DLD1 (cell line): ENCODE measurements at regions not wholly inside any gene's neighbourhood (a gene's known extent, or its start where the extent isn't known, plus 50 kb on each side); places are given as distances from the start of the nearest gene placed in this dataset.

ENCODE experiments used
- in situ Hi-C: cut with HindIII; loops from 2 replicates; pipeline ENCODE4 v1.10.0; 2017; ENCODE audit warnings: low sequenced_read_pairs

DNA sequence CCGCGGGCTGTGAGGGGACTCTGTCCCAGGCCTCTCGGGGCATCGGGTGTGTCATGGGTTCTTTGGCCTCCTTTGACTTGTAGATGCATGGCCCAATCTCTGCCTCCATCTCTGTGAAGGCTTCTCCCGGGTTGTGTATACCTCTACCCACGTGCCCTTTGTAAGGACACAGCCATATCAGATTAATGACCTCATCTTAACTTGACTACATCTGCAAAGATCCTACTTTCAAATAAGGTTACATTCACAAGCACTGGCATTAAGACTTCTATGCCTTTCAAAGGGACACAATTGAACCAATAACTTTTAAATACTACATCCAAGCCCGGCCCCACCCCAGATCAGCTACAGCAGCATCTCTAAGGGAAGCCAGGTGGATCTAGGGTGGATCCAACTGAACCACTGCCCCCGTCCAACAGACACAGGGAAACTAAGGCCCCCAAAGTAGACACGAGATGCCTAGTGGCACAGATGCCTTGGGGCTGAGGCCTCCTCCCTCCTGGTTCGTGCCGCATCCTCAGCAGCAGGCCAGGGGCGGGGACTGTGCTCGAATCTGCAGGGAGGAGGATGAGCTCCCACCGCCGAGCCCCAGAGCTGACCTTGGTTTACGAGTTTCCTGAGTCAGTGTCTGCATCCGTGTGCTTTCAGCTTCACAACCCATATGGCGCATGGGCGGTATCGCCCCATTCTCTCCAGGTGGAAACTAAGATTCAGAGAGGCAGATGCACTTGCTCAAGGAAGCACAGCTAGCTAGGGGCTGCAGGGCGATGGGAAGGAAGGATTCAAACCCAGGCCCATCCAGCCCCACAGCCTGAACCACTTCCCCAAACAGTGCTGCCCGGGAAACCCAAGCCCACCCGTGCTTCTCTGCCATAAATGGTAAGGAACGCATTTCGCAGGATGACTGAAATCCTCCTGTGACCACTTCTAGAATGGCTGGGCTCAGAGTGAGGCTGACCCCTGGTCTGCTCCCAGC is 353.3 kb downstream of the C16orf95 start:
- in situ Hi-C loops: no loop called here

DNA sequence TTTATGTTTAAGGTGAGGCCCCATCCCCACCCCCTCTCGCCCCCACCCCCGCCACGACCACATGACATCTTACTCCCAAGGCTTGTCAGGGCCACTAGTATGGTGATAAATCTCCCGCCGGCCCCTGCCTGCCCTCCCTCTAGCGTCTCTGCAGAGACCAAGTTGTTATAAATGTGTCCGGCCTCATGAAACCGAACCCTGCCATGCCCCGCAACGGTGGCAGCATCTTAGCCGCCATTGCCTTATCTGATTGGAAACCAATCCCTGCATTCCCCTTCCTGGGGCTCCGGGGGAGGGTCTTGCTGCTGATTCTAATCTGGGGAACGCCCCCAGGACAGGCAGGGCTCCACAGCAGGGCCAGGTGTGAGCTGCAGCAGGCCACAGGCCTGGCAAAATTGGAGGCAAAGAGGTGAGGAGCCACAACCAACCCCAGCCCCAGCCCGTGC is 352.4 kb downstream of the C16orf95 start:
- in situ Hi-C loops: no loop called here

DNA sequence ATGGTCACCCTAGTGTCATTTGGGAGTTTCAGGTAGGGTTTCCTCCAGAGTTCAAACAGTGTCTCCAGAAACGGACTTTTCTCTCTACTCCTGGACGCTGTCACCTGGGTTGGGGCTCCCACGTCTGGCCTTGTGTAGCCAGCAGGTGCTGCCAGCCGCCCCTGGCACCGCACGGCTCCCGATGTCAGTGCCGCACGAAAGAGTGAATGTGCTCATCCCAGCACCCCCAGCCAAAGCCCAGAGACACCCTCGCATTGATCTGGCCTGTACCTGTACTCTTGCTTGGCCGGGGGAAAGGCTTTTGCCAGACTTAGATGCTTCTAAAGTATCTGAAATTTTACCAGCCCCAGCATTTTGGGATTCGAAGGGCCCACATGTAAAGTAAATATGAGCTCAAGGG is 351.9 kb downstream of the C16orf95 start:
- in situ Hi-C loops: no loop called here

DNA sequence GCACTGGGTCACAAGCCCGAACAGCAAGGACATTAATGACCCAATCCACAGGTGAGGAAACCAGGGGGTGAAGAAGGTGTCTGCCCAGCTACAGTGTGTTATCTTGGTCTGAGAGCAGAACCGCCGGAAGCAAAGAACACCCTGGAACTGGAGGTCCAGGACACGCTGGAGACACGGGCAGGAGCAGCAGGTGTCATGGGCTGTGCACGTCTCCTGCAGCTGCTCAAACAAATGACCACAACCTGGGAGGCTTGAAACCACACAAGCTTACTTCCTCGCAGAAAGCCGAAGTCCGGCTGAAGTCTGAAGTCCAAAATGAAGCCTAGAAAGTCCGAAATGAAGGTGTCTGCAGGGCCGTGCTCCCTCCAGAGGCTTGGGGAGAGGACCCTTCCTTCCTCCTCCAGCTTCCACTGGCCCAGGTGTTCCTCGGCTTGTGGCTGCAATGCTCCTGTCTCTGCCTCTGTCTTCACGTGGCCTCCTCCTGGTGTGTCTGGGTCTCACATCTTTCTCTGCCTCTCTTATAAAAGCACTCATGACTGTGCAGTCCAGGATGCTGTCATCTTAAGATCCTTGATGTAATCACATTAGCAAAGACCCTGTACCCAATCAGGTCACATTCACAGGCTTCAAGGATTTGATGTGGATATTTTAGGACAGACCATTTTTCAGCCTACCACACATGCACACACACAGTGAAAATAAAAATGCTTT is 351.2 kb downstream of the C16orf95 start:
- in situ Hi-C loops: no loop called here

DNA sequence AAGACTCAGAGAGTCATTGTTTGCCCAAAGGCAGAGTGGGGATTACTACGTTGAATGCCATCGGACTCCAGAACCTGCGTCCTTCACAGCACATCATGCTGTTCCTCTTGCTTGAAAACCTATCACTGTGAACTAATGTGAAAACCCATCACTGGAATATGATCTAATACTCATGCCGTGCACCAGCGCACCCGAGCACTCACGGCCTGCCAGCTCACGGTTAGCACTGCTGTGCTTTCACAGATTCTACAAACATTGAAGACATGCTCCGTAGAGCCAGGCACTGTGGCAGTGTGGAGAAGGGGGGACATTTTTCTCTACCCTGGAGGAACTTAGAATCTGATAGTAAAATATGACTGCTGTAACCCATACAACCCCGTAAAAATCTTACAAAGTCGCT is 350.4 kb downstream of the C16orf95 start:
- in situ Hi-C loops: no loop called here

DNA sequence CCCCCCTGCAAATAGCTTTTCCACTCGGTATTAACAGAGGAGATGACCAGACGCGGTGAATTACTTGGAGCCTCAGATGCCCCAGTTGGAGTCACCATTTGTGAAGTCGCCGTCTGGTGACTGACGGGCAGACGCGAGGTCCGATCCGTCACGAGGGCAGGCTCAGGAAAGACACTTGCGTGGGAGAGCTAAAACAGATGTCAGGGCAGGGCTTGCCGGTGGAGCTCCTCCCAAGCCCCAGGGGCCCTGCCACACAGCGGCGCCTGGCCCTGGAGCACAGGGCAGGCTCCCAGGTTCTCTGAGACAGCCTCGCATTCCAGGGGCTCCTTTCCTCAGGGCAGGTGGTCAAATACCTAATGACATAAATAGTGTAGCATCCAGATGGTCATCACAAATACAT is 348.3 kb downstream of the C16orf95 start:
- in situ Hi-C loops: no loop called here

DNA sequence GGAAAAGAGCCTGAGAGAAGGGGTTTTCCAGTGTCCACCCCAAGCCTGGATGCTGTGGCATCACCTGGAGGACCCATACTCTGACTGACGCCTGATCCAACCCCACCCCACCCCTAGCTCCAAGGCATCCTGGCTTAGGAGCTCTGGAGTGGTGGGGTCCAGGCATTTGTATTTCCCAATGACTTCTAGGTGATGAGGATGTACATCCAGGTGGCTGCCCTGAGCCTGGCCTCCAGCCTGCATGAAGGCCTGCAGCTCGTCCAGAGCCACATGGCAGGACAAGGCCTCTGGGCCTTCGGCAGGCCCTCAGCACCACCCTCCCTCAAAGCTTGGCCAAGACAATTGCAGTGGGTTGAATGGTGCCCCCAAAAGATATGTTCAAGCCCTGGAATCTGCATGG is 347.5 kb downstream of the C16orf95 start:
- in situ Hi-C loops: no loop called here

DNA sequence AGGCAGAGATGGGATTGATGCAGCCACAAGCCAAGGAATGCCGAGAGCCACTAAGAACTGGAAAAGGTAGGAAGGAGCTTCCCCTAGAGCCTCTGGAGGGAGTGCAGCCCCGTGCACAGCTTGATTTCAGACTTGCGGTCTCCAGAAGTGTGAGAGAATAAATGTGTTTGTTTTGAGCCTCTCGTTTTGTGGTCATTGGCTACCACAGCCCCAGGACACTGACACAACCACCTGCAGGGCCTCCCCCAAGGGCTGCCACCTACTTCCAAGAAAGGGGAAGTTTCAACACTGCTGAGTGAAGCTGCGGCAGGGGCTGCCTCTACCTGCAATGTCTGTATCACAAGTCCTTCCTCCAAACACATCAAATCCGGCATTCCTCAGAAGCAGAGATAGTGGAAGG is 346.9 kb downstream of the C16orf95 start:
- in situ Hi-C loops: no loop called here

DNA sequence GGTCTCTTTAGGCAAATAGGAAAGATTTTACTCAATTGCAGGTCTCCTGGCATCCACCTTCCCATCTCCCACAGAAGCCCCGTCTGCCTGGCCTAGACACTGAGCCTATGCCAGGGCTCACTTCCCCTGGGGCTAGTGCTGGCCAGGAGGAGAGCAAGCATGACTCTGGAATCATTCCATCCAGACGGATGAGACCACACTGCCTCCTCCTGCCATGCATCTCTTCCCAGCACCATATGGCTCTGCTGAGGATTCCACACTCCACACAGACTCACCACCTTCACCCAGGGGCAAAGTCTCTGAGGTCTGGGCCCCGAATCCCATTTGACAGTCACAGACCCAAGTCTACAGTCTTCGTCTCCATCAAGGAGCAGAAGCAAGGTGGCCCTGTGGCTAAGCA is 346.5 kb downstream of the C16orf95 start:
- in situ Hi-C loops: no loop called here

DNA sequence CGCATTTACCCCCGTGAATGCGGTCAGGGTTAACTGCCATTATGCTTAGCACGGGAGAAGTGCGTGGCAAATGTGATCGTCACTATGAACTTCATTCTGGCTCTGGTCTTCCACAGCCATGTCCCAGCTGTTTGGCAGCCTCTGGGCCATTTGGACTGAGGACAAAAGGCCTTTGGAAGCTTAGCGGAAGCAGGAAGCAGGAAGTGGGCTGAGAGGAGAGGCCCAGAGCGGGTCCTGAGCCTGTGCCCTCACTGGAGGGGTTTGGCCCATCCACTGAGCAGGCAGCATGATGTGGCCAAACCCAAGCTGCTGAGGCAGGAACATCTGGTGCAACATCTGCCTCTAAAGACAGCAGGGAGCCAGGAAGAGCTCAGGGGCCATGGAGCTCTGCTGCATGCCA is 345.9 kb downstream of the C16orf95 start:
- in situ Hi-C loops: no loop called here

DNA sequence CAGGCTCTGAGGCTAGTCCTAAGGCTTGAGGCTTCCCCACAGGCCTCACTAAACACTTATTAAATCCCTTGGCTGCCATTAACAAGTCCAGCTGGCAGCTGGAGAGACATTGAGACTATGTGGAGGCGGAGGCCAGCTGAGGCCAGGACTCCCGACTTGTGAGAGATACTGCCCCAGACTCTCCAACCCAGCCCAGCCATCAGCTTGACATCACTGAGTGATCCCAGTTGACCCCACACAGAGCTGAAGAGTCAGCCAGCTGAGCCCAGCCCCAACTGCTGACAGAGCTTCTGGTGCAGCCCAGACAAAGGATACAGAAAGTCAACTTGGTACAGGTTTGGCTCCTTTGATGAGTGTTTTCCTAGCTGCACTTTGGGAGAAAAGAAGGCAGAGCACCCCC is 343.1 kb downstream of the C16orf95 start:
- in situ Hi-C loops: no loop called here

DNA sequence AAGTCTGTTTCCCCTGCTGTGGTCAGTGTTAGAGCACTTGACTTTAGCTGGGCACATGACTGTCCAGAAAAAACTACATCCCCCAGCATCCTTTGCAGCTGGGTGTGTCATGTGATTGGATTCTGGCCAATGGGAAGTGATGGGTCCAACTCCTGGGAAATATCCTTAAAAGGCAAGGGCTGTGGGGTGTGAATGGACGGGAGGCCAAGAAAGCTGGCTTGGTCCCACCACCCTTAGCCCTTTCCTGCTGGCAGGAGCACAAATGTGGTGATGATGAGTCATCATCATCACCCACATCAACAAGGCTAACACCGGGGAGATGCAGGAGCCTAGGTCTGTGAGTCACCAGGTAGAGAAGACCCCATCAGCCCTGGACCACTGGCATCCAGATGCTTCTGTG is 341.7 kb downstream of the C16orf95 start:
- in situ Hi-C loops: no loop called here

DNA sequence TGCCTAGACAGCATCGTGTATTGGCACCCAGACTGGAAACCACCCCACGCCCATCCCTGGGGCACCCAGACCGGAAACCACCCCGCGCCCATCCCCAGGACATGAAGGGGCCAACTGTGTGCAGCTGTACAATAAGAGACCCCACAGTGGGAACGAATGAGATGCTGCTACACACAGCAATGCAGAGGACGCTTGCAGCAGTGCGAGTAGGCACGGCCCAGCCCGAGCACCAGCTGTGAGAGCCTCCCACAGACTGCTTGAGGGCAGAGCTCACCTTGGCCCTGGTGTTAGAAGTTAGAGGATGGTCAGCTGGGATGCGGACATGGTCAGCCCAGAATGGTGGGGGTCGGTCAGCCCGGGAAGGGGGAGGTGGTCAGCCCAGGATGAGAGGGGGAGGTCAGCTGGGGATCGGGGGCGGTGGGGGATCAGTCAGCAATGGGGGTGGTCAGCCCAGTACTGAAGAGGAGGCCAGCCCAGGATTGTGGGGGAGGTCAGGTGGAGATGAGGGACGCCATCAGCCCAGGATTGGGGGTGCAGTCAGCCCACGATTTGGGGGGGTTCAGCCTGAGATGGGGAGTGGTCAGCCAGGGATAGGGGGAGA is 340.0 kb downstream of the C16orf95 start:
- in situ Hi-C loops: no loop called here

DNA sequence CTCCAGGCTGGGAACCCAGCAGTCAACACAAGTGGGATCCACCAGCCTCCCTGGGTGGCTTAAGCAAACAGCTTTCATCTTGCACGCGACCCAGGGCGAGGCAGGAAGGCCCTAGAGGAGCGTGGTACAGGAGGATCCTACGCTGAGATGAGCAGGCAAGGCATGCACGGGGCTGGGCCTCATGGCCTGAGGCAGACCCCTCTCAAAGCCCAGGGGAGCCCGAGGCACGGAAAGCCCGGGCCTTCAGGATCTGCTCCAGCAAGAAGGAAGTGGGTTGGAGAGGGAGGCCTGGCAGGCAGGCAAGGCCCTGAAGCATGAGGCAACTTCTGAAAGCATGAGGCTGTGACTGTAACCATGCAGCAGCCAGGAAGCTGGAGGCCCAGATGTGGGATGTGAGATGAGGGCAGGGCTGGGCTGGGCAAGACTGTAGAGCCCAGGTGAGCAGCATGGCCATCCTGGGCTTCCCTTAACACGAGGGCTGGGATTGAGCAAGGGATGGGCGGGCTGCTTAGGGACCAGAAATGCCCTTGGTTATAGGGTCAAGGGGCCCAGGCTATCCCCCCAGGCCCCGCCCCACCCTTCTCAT is 338.7 kb downstream of the C16orf95 start:
- in situ Hi-C loops: no loop called here

DNA sequence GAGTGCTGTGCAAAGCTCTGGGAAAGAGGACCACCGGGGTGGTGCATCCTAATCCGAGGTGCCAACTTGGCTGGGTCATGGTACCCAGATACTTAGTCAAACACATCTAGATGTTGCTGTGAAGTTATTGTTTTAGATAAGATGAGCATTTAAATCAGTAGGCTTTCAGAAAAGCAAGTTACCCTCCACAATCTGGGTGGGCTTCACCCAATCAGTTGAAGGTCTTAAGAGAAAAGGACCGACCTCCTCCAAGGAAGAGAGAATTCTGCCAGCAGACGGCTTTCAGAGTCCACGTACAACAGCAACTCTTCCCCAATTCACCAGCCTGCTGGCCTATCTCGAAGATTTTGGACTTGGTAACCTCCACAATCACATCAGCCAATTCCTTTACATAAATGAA is 338.1 kb downstream of the C16orf95 start:
- in situ Hi-C loops: no loop called here

DNA sequence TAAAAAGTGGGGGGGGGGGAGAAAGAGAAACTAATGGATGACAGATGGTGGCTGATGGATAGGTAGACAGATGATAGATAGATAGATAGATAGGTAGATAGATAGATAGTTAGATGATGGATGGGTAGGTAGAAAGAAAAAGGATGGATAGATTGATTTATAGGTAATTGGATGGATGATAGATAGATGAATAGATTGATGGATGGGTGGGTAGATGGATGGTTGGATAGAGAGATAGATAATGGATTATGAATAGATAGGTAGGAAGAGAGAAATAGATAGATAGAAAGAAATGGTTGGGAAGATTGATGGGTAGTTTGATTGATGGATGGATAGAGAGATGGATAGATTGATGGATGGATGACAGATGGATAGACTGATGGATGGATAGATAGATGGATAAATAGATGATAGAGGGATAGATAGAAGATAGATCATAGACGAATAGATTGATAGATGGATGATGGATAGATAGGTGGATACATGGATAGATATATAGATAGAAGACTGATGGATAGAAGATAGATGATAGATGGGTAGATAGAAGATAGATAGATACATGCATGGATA is 337.1 kb downstream of the C16orf95 start:
- in situ Hi-C loops: no loop called here

DNA sequence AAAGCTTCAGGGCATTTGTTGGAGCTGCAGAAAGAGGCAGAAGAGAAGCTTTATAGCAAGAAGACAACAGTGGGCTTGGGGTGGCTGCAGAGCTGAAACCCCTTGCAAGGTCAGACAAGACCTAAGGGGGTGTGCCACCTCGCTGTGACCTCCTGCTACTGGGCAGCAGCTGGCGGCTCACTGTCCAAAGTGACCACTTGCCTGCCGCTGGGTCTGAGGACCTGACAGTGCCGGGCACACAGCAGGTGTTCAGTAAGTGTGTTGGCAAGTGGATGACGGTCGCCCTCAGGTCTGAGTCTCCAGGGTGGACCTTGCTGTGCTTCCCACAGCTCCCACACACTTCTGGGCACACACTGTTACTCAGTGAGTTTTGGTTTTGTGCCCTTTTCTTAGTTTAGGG is 336.5 kb downstream of the C16orf95 start:
- in situ Hi-C loops: no loop called here

DNA sequence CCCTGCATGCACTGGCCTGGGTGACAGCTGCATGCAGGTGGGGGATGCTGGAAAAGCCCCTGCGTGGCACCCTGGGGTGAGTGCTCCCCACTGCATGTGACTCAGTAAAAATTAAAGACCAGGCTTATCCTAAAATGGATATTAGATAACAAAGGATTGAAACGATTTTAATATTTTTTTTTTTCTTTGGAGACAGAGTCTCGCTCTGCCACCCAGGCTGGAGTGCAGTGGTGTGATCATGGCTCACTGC is 334.9 kb downstream of the C16orf95 start:
- in situ Hi-C loops: no loop called here

DNA sequence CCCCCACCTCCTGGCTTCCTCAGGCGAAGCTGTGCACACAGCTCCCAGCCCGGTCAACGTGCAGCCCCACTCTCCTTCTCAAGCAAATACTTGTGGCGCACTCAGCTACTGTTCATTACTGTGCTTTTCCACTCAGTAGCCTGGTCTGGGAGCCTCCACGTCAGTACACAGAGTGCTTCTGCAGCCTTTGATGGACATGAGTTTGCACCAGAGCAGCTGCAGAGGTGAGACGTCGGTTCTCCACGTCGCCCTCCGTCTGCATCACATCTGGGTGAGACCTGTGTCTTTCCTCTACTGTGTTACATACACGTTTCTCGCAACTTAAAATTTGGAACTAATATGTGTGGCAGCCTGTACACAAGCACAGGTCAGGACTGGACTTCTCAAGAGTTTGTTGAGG is 334.3 kb downstream of the C16orf95 start:
- in situ Hi-C loops: no loop called here

DNA sequence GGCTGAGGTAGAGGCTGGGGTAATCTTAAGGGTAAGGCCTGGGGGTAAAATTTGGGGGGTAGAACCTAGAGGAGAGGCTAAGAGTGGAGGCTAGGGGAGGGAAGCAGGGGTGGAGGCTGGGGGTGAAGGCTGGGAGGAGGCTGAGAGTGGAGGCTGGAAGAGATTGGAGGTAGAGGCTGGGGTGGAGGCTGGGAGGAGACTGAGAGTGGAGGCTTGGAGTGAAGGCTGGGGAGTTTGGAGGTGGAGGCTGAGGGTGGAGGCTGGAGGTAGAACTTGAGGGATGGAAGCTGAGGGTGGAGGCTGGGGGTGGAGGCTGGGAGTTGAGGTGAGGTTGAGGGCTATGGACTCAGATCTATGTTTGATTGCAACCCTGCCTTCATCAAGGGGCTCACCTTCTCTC is 333.6 kb downstream of the C16orf95 start:
- in situ Hi-C loops: no loop called here

DNA sequence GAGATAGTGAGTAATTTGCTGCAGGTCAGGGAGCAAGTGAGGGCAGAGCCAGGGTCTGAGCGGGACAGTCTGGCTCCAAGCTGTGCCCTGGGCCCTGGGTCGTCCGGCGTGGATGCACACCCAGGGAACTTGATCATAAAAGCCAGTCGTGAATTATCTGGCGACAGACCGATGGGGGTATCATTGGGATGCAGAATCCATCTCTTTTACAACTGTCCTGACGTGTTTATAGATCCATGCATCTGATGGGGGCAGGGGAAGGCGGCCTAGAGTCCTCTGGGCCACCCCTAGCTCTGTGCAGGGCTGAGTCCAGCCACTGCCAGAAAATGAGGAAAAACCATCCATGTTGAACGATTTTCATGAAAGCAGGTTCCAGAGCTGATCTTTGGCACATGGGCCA is 332.8 kb downstream of the C16orf95 start:
- in situ Hi-C loops: no loop called here
